ENCODE measurements at regions not wholly inside any gene's neighbourhood (a gene's known extent, or its start where the extent isn't known, plus 50 kb on each side); places are given as distances from the start of the nearest gene placed in this dataset.

- Histone ChIP-seq H3K9me3 (ENCODE audit: low read depth, low read length) (no peaks in the 10 kb centered on the region), H3K4me3 (ENCODE audit: low read length) (no peak overlapping the region), H3K27me3 (ENCODE audit: insufficient read depth, low read length) (no peaks in the 10 kb centered on the region), H3K4me1 (ENCODE audit: insufficient read depth, low read length) (no peaks in the 10 kb centered on the region)
These were observed 333.4 kb upstream of the IL12A start for GRCh38 chr3:159655202-159655601.

DNA sequence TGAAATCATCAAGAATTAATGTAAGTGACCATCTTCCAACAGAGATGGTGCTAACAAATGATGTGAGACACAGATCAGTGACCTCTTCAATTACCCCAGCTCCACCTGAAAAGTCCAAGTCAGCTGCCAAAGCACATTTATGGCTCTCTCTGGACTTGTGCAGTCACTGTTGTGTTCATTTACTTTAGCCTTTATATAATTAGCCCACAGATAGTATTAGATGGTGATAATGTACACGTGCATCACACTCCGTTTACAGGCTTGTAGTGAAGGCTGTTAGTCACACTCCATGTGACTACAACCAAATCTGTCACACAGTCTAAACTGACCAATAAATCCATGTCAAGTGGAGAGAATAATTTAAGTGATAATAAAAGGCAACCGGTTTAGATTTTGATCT, 331.5 kb upstream of the IL12A start:
- Histone ChIP-seq H3K4me3 (ENCODE audit: low read length) (no peak overlapping the region), H3K4me1 (ENCODE audit: insufficient read depth, low read length) (no peaks in the 10 kb centered on the region), H3K9me3 (ENCODE audit: low read depth, low read length) (no peaks in the 10 kb centered on the region), H3K27me3 (ENCODE audit: insufficient read depth, low read length) (no peaks in the 10 kb centered on the region)

DNA sequence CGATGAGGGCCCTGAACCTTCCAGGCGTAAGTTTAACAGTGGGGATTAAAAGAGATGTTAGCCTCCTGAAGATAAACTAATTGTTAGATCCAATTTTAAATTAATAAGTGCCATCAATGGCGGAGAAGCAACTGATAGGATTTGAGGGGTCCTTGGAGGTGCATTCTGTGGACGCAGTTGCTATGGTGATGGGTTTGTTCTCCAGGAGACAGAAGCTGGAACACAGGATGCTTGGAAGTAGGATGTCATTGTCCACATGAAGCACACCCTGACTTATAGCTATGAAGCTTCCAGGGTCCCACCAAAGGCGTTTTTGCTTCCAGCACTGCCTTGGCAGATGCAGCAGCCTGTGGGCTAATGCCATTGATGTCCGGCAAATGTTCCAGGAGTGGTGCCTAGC, 331.0 kb upstream of the IL12A start:
- no peak overlapping the region for H3K4me3 ChIP-seq (ENCODE audit: low read length)
- no peaks in the 10 kb centered on the region for H3K4me1 ChIP-seq (ENCODE audit: insufficient read depth, low read length)
- H3K27me3 ChIP-seq (ENCODE audit: insufficient read depth, low read length): no peaks in the 10 kb centered on the region
- H3K9me3 ChIP-seq (ENCODE audit: low read depth, low read length): no peaks in the 10 kb centered on the region

- no peaks in the 10 kb centered on the region for H3K27me3 ChIP-seq (ENCODE audit: insufficient read depth, low read length)
- H3K9me3 ChIP-seq (ENCODE audit: low read depth, low read length): no peaks in the 10 kb centered on the region
- H3K4me1 ChIP-seq (ENCODE audit: insufficient read depth, low read length): no peaks in the 10 kb centered on the region
- no peak overlapping the region for H3K4me3 ChIP-seq (ENCODE audit: low read length)
These were observed 328.3 kb upstream of the IL12A start for GRCh38 chr3:159660326-159660725.

GRCh38 chr3:159660901-159661300, 327.7 kb upstream of the IL12A start:
- H3K27me3 ChIP-seq (ENCODE audit: insufficient read depth, low read length): no peaks in the 10 kb centered on the region
- H3K9me3 ChIP-seq (ENCODE audit: low read depth, low read length): no peaks in the 10 kb centered on the region
- no peak overlapping the region for H3K4me3 ChIP-seq (ENCODE audit: low read length)
- no peaks in the 10 kb centered on the region for H3K4me1 ChIP-seq (ENCODE audit: insufficient read depth, low read length)

DNA sequence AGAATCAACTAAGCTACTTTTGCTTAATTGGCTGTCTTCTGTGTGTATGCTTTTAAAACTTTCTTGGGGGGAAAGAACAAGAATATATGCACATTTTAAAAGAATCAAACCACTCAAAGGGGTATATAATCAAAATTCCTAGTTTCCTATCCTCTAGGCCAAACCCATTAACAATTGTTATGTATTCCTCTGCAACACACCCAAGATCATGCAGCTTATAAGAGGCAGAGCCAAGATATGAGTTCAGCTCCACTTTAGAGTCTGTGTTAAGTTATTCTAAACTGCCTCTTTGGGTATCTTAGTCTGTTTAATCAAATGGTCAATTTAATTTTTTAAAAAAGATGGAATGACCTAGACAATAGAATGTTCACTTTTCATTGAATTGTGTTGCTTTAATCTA, 326.1 kb upstream of the IL12A start:
- Histone ChIP-seq H3K4me3 (ENCODE audit: low read length) (no peak overlapping the region), H3K9me3 (ENCODE audit: low read depth, low read length) (no peaks in the 10 kb centered on the region), H3K27me3 (ENCODE audit: insufficient read depth, low read length) (no peaks in the 10 kb centered on the region), H3K4me1 (ENCODE audit: insufficient read depth, low read length) (no peaks in the 10 kb centered on the region)

DNA sequence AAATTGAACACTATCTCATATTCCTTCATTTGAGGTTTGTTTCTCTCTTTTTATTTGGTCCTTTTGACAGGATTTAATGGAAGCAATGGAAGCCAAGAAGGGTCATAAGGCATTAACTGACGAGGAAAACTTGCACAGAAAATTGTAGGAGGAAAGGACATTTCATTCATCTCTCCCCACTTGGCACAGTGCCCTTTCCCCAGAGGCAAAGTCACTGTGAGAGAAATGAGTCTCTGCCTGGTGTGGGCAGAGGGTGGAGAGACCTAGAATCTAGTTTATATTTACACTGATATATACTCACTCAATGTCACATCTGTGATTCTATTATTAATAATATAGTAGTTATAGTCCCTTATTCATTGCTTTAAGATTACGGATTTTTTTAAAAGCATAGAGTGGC, 324.6 kb upstream of the IL12A start:
- Histone ChIP-seq H3K4me1 (ENCODE audit: insufficient read depth, low read length) (no peaks in the 10 kb centered on the region), H3K27me3 (ENCODE audit: insufficient read depth, low read length) (no peaks in the 10 kb centered on the region), H3K4me3 (ENCODE audit: low read length) (no peak overlapping the region), H3K9me3 (ENCODE audit: low read depth, low read length) (no peaks in the 10 kb centered on the region)

DNA sequence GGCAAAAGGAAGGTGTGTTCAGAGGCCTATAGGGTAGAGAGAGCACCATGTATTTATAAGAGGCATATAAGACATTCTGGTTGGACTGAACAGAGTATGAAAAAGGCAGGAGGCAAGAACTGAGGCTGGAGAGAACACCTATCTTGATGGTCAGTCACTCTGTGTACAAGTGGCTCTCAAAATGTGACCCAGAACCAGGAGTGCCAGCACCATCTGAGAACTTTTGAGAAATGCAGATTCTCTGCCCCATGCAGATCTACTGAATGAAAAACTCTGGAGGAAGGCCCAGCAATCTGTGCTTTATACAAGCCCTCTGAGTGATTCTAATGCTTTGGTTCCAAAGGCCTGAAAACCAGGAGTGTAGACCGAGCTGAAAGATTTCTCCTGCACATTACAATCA, 324.0 kb upstream of the IL12A start:
- Histone ChIP-seq H3K4me1 (ENCODE audit: insufficient read depth, low read length) (no peaks in the 10 kb centered on the region), H3K9me3 (ENCODE audit: low read depth, low read length) (no peaks in the 10 kb centered on the region), H3K4me3 (ENCODE audit: low read length) (no peak overlapping the region), H3K27me3 (ENCODE audit: insufficient read depth, low read length) (no peaks in the 10 kb centered on the region)

- H3K9me3 ChIP-seq (ENCODE audit: low read depth, low read length): no peaks in the 10 kb centered on the region
- no peak overlapping the region for H3K4me3 ChIP-seq (ENCODE audit: low read length)
These were observed 321.4 kb upstream of the IL12A start for GRCh38 chr3:159667261-159667660.

DNA sequence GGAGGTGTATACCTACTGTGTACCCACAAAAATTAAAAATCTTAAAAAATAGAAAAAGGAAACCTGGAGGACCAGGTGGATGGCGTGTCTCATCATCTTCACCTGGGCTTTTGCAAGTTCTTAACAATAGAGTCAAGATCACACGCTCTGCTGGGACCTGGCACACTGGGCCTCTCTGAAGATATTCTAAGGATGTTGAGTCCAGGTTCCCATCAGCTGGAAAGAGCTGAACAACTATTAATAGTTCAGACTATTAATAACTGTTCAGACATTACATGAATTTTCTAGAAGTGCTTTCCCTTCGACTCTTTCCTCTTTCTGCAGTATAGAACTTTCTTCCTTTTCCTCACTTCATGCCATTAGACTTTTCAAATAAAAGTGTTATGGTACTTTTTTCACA, 320.2 kb upstream of the IL12A start:
- H3K27me3 ChIP-seq (ENCODE audit: insufficient read depth, low read length): no peaks in the 10 kb centered on the region
- H3K4me3 ChIP-seq (ENCODE audit: low read length): no peak overlapping the region
- H3K4me1 ChIP-seq (ENCODE audit: insufficient read depth, low read length): no peaks in the 10 kb centered on the region
- no peaks in the 10 kb centered on the region for H3K9me3 ChIP-seq (ENCODE audit: low read depth, low read length)

More at GRCh38 chr3:159667261-159667660, 321.4 kb upstream of the IL12A start:
- Histone ChIP-seq H3K4me1 (ENCODE audit: insufficient read depth, low read length) (no peaks in the 10 kb centered on the region), H3K27me3 (ENCODE audit: insufficient read depth, low read length) (no peaks in the 10 kb centered on the region)

DNA sequence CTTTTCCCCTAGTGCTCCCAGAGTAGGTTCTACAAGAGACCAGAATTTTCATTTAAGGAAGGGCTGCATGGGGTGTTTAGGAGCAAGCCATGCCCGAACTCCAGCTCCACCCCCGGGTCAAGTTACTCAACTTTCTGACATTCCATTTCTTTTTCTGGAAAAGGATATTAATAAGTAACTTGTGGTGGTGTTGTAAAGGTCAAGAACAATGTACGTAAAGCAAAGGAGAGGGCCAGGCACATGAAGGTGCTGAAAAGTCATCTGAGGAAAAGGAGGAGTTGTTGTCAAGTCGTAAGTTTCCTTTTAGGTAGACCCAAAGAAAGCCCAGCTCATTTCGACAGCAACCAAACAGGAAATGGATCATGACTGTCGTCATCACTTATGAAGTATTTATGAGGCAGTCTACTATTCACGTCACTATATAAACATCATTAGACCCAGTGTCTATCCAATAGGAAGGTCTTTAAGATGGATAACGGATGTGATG, 319.6 kb upstream of the IL12A start:
- H3K27me3 ChIP-seq (ENCODE audit: insufficient read depth, low read length): no peaks in the 10 kb centered on the region
- H3K4me3 ChIP-seq (ENCODE audit: low read length): no peak overlapping the region
- H3K4me1 ChIP-seq (ENCODE audit: insufficient read depth, low read length): no peaks in the 10 kb centered on the region
- H3K9me3 ChIP-seq (ENCODE audit: low read depth, low read length): no peaks in the 10 kb centered on the region

DNA sequence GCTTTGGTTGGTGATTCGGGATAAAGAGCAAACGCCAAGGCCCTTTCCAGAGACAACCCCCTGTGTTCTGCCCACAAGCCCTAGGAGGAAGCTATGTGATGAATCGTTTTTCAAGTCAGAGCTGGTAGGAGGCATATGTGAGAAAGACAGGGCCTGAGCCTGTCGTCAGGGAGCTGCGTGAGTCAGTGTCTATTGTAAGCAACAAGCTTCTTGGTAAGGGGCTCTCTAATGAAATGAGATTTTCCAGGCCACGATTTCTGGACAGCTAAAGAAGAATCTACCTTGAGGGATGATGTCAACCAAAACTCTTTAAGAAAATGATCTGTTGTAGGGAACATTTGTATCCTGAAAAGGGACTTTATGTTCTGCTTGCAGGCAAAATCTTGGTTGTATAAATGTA, 318.9 kb upstream of the IL12A start:
- H3K9me3 ChIP-seq (ENCODE audit: low read depth, low read length): no peaks in the 10 kb centered on the region
- H3K27me3 ChIP-seq (ENCODE audit: insufficient read depth, low read length): no peaks in the 10 kb centered on the region
- no peaks in the 10 kb centered on the region for H3K4me1 ChIP-seq (ENCODE audit: insufficient read depth, low read length)
- H3K4me3 ChIP-seq (ENCODE audit: low read length): no peak overlapping the region

DNA sequence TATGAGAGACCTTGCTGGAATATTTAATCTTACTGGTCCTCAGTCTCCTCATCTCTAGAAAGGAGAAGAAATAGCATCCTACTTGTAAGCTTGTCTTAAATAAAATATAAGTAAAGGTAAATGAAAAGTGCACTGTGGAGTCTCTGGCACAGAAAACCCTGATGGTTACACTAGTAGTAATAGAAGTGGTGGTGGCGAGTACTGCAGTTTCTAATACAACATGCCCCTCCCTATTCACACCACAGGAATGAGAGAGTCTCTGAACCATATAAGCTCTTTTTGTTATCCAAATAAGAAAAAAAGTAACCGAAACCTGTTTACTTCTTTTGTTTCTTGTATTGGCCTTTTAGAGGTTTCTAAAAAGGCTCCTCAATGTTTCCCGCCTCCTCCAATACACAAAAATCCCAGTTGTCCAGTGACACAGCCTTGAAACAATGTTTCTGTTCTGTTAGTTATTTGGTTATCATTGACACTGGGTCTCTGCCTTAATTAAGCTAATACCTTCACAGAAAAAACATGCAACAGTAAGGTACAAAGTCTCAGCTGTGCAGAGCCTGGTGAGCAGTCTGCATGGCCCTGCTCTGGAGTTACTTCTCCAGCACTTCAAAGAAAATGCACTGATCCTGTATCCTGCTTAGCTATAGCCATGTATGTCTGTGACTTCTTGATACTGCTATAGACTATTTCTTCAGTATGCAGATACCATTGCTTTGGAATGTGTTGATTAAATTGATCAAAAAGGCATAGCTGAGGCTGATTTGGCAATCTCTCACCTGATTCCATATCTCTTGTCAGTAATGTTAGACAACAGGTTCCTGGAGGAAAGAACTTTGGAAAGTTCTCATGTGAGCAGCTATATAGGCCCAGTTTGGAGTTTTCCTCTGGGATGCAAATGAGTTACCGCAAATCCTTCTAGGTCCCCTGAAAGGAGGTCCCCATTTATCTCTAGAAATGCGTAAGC, 315.6 kb upstream of the IL12A start:
- no peaks in the 10 kb centered on the region for H3K4me1 ChIP-seq (ENCODE audit: insufficient read depth, low read length)
- no peaks in the 10 kb centered on the region for H3K9me3 ChIP-seq (ENCODE audit: low read depth, low read length)
- no peak overlapping the region for H3K4me3 ChIP-seq (ENCODE audit: low read length)
- H3K27me3 ChIP-seq (ENCODE audit: insufficient read depth, low read length): no peaks in the 10 kb centered on the region

- H3K27me3 ChIP-seq (ENCODE audit: insufficient read depth, low read length): no peaks in the 10 kb centered on the region
- no peak overlapping the region for H3K4me3 ChIP-seq (ENCODE audit: low read length)
- no peaks in the 10 kb centered on the region for H3K4me1 ChIP-seq (ENCODE audit: insufficient read depth, low read length)
- H3K9me3 ChIP-seq (ENCODE audit: low read depth, low read length): no peaks in the 10 kb centered on the region
These were observed 314.1 kb upstream of the IL12A start for GRCh38 chr3:159674583-159674982.

- Histone ChIP-seq H3K9me3 (ENCODE audit: low read depth, low read length) (no peaks in the 10 kb centered on the region), H3K4me1 (ENCODE audit: insufficient read depth, low read length) (no peaks in the 10 kb centered on the region), H3K27me3 (ENCODE audit: insufficient read depth, low read length) (no peaks in the 10 kb centered on the region), H3K4me3 (ENCODE audit: low read length) (no peak overlapping the region)
These were observed 313.4 kb upstream of the IL12A start for GRCh38 chr3:159675285-159675684.

DNA sequence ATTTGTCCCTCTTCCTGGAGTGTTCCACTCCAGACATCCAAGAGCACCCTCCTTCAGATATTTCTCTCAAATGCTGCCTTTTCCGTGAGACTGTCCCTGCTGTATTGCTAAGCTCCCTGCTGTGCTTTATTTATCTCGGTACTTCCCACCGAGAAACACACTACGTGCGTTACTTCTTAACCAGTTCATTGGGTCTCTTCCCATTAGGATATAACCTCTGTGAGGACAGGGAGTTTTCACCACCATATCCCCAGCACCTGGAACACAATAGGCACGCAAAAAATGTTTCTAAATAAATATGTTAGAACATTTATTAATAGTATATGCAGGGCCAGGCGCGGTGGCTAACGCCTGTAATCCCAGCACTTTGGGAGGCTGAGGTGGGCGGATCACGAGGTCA, 308.7 kb upstream of the IL12A start:
- Histone ChIP-seq H3K27me3 (ENCODE audit: insufficient read depth, low read length) (no peaks in the 10 kb centered on the region), H3K4me3 (ENCODE audit: low read length) (no peak overlapping the region), H3K4me1 (ENCODE audit: insufficient read depth, low read length) (no peaks in the 10 kb centered on the region), H3K9me3 (ENCODE audit: low read depth, low read length) (no peaks in the 10 kb centered on the region)
